ENCODE measurements at regions not wholly inside any gene's neighbourhood (a gene's known extent, or its start where the extent isn't known, plus 50 kb on each side); places are given as distances from the start of the nearest gene placed in this dataset.

DNA sequence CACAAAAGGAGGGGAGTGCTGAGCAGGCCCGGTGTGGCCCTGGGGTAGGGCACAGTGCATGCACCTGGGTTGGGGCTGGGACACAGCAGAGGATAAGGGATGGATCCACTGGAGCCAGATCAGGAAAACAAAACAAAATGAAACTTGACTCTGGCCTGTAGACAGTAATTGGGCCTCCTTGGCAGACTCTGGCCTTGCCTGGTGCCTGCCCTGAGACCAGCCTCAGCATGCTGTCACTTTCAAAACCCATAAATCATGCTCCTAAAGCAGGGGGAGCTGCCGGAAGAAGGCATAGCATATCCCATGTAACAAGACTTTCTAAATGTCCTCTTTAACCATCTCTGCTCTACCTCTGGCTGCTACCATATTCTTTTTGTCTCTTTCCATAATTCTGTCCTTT, 61.1 kb upstream of the IGFBP5 start:
- TF ChIP-seq, protein P1, sequence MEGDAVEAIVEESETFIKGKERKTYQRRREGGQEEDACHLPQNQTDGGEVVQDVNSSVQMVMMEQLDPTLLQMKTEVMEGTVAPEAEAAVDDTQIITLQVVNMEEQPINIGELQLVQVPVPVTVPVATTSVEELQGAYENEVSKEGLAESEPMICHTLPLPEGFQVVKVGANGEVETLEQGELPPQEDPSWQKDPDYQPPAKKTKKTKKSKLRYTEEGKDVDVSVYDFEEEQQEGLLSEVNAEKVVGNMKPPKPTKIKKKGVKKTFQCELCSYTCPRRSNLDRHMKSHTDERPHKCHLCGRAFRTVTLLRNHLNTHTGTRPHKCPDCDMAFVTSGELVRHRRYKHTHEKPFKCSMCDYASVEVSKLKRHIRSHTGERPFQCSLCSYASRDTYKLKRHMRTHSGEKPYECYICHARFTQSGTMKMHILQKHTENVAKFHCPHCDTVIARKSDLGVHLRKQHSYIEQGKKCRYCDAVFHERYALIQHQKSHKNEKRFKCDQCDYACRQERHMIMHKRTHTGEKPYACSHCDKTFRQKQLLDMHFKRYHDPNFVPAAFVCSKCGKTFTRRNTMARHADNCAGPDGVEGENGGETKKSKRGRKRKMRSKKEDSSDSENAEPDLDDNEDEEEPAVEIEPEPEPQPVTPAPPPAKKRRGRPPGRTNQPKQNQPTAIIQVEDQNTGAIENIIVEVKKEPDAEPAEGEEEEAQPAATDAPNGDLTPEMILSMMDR (IDR thresholded peaks at IDR 0.05), result no peak
- no peak for TF ChIP-seq EZH2 (IDR thresholded peaks at IDR 0.05; ENCODE audit: borderline replicate concordance, insufficient read depth, low read depth, low read length, poor library complexity, severe bottlenecking)

Measured in B cell (primary cell).